ENCODE measurements at regions not wholly inside any gene's neighbourhood (a gene's known extent, or its start where the extent isn't known, plus 50 kb on each side); places are given as distances from the start of the nearest gene placed in this dataset.
"Not testable (repeated sequence)": the region's sequence is repeated elsewhere in the genome, so short reads cannot be mapped to it uniquely, and the experiment has no call there.

- no peak for DNase-seq
Observed at GRCh38 chr7:82559193-82559805, 115.7 kb upstream of the CACNA2D1 start.

- DNase-seq: no peak
Observed at GRCh38 chr7:82549616-82550285, 106.2 kb upstream of the CACNA2D1 start.

- DNase-seq: no peak
Observed at GRCh38 chr7:82548141-82548688, 104.6 kb upstream of the CACNA2D1 start.

GRCh38 chr7:82542665-82543064 lies 99.1 kb upstream of the CACNA2D1 start:
- no peak for DNase-seq

- DNase-seq: no peak
Observed at GRCh38 chr7:82539969-82540368, 96.4 kb upstream of the CACNA2D1 start.

- no peak for DNase-seq
Observed at GRCh38 chr7:82534684-82535083, 91.1 kb upstream of the CACNA2D1 start.

GRCh38 chr7:82530361-82530760 lies 86.8 kb upstream of the CACNA2D1 start:
- no peak for DNase-seq

GRCh38 chr7:82528577-82529310 lies 85.2 kb upstream of the CACNA2D1 start:
- DNase-seq: no peak

GRCh38 chr7:82527851-82528250 lies 84.3 kb upstream of the CACNA2D1 start:
- no peak for DNase-seq

- no peak for DNase-seq
Observed at GRCh38 chr7:82521906-82522445, 78.4 kb upstream of the CACNA2D1 start.

GRCh38 chr7:82517050-82517449 lies 73.5 kb upstream of the CACNA2D1 start:
- DNase-seq: no peak

GRCh38 chr7:82511542-82511941 lies 68.0 kb upstream of the CACNA2D1 start:
- no peak for DNase-seq

GRCh38 chr7:82507976-82508677 lies 64.5 kb upstream of the CACNA2D1 start:
- DNase-seq: no peak

GRCh38 chr7:82507365-82507975 lies 63.9 kb upstream of the CACNA2D1 start:
- no peak for DNase-seq

GRCh38 chr7:82506702-82507101 lies 63.1 kb upstream of the CACNA2D1 start:
- no peak for DNase-seq

GRCh38 chr7:82506208-82506607 lies 62.6 kb upstream of the CACNA2D1 start:
- DNase-seq: no peak

- DNase-seq: no peak
Observed at GRCh38 chr7:82501346-82501745, 57.8 kb upstream of the CACNA2D1 start.

GRCh38 chr7:82499546-82499945 lies 56.0 kb upstream of the CACNA2D1 start:
- not testable (repeated sequence) for DNase-seq

- DNase-seq: no peak
Observed at GRCh38 chr7:82494420-82494819, 50.8 kb upstream of the CACNA2D1 start.
